ENCODE measurements at regions not wholly inside any gene's neighbourhood (a gene's known extent, or its start where the extent isn't known, plus 50 kb on each side); places are given as distances from the start of the nearest gene placed in this dataset.

DNA sequence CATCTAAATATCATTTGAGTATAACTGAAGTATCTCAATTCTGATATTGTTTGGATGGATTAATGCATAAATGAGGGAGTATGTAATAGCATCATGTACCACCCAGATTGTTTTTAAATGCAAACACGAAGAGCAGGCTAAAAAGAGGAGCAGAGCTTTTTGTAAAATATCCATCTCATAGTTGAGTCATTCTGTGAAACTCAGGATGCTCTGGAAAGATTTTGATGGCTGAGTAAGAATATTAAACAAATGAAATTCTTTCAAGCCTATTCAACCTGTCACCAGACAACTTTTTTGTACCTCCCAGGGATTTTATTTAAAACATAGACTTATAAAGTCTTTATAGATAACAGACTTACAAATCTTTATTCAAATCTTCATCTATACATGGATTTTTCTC is 625.9 kb downstream of the TLE4 start:
- ATAC-seq = no peak
- DNase-seq = no peak

DNA sequence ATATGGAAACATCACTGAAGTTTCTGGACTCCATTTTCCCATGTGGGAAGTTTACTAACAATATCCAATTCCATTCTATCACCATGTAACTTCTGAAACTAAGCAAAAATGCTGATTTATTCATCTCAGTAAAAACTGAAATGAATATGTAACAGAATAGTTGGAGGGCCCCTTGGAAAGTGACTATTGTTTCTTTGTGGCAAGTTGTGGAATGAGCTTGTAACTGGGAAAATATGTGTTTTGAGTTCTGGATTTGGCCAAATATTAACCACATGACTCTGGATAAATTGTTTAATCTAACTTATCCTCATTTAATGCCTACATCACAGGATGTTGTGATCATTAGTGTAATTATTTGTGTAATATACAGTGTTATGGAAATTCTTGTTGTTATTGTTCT is 619.3 kb downstream of the TLE4 start:
- TF ChIP-seq, protein P1, sequence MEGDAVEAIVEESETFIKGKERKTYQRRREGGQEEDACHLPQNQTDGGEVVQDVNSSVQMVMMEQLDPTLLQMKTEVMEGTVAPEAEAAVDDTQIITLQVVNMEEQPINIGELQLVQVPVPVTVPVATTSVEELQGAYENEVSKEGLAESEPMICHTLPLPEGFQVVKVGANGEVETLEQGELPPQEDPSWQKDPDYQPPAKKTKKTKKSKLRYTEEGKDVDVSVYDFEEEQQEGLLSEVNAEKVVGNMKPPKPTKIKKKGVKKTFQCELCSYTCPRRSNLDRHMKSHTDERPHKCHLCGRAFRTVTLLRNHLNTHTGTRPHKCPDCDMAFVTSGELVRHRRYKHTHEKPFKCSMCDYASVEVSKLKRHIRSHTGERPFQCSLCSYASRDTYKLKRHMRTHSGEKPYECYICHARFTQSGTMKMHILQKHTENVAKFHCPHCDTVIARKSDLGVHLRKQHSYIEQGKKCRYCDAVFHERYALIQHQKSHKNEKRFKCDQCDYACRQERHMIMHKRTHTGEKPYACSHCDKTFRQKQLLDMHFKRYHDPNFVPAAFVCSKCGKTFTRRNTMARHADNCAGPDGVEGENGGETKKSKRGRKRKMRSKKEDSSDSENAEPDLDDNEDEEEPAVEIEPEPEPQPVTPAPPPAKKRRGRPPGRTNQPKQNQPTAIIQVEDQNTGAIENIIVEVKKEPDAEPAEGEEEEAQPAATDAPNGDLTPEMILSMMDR (IDR thresholded peaks at IDR 0.05) = no peak
- no peaks in the 10 kb centered on the region for H3K9me3 ChIP-seq
- no peak overlapping the region for H3K27ac ChIP-seq
- H3K36me3 ChIP-seq = no peaks in the 10 kb centered on the region
- no peak for DNase-seq
- H3K4me1 ChIP-seq = no peaks in the 10 kb centered on the region
- no peak for ATAC-seq
- H3K27me3 ChIP-seq = no peaks in the 10 kb centered on the region
- intact Hi-C loops (cut with DNase I) = no loop called here
- no peak overlapping the region for H3K4me3 ChIP-seq

More for the DNA sequence above, 625.9 kb downstream of the TLE4 start:
- no peaks in the 10 kb centered on the region for H3K9me3 ChIP-seq
- H3K4me1 ChIP-seq = no peaks in the 10 kb centered on the region
- no peak overlapping the region for H3K27ac ChIP-seq
- no peaks in the 10 kb centered on the region for H3K36me3 ChIP-seq
- no peak overlapping the region for H3K4me3 ChIP-seq
- no peaks in the 10 kb centered on the region for H3K27me3 ChIP-seq
- TF ChIP-seq, protein P1 (IDR thresholded peaks at IDR 0.05) = no peak
- intact Hi-C loops (cut with DNase I) = no loop called here

DNA sequence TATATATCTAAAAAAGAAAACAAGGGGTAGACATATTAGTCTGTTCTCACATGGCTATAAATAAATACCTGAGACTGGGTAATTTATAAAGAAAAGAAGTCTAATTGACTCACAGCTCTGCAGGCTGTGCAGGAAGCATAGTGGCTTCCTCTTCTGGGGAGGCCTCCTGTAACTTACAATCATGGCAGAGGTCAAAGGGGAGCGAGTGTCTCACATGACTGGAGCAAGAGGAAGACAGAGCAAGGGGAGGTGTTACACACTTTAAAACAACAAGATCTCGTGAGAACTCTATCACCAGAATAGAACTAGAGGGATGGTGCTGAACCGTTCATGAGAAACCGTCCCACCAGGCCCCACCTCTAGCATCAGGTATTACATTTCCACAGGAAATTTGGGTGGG is 616.8 kb downstream of the TLE4 start:
- DNase-seq (no peak), ATAC-seq (no peak)
- no peak overlapping the region for H3K4me3 ChIP-seq
- no peaks in the 10 kb centered on the region for H3K36me3 ChIP-seq
- H3K9me3 ChIP-seq = peaks cover 0 to 5% of the 10 kb centered on the region in 2 donors
- intact Hi-C loops (cut with DNase I) = no loop called here
- H3K27ac ChIP-seq = no peak overlapping the region
- TF ChIP-seq, protein P1 (IDR thresholded peaks at IDR 0.05) = no peak
- no peaks in the 10 kb centered on the region for H3K4me1 ChIP-seq
- H3K27me3 ChIP-seq = no peaks in the 10 kb centered on the region

DNA sequence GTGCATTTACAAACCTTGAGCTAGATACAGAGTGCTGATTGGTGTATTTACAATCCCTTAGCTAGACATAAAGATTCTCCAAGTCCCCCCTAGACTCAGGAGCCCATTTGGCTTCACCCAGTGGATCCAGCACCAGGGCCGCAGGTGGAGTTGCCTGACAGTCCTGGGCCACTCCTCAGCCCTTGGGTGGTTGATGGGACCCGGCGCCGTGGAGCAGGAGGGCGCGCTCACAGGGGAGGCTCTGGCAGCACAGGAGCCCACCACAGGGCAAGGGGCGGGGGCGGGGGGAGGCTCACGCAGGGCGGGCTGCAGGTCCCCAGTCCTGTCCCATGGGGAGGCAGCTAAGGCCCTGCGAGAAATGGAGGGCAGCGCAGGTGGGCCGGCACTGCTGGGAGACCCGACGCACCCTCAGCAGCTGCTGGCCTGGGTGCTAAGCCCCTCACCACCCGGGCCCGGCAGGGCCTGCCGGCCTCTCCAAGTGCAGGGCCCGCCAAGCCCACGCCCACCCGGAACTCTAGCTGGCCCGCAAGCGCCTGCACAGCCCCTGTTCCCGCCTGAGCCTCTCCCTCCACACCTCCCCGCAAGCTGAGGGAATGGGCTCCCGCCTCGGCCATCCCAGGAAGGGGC is 613.5 kb downstream of the TLE4 start:
- Histone ChIP-seq H3K9me3 (peaks cover 0 to 20% of the 10 kb centered on the region in 2 donors), H3K36me3 (no peaks in the 10 kb centered on the region), H3K4me1 (no peaks in the 10 kb centered on the region), H3K27me3 (no peaks in the 10 kb centered on the region), H3K4me3 (no peak overlapping the region), H3K27ac (no peak overlapping the region)
- TF ChIP-seq, protein P1 (IDR thresholded peaks at IDR 0.05) = no peak
- DNase-seq (peak in 1 of 4 donors; percentile 68), ATAC-seq (no peak)
- intact Hi-C loops (cut with DNase I) = no loop called here

DNA sequence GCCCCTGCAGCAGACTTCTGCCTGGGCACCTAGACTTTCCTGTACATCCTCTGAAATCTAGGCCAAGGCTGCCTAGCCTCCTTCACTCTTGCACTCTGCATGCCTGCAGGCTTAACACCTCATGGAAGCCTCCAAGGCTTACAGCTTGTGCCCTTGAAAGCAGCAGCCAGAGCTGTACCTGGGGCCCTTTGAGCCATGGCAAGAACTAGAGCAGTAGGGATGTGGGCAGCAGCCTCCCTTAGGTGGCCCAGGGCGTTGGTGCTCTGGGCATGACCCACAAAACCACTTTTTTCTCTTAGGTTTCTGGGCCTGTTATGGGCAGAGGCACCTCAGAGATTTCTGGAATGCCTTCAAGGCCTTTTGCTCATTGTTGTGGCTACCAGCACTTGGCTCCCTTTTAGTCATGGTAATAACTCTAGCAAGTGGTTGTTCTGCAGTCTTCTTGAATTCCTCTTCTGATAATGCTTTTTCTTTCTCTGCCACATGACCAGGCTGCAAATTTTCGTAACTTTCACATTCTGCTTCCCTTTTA is 606.2 kb downstream of the TLE4 start:
- DNase-seq (no peak), ATAC-seq (no peak)
- no peak overlapping the region for H3K27ac ChIP-seq
- no peaks in the 10 kb centered on the region for H3K27me3 ChIP-seq
- no peak overlapping the region for H3K4me3 ChIP-seq
- no peaks in the 10 kb centered on the region for H3K36me3 ChIP-seq
- no peaks in the 10 kb centered on the region for H3K4me1 ChIP-seq
- TF ChIP-seq, protein P1 (IDR thresholded peaks at IDR 0.05) = no peak
- H3K9me3 ChIP-seq = peaks cover 0 to 20% of the 10 kb centered on the region in 2 donors
- intact Hi-C loops (cut with DNase I) = no loop called here

All from left lung (tissue), 4 donors.